GM19193 (cell line): ENCODE measurements at regions not wholly inside any gene's neighbourhood (a gene's known extent, or its start where the extent isn't known, plus 50 kb on each side); places are given as distances from the start of the nearest gene placed in this dataset.

ENCODE experiments used
- POLR2A ChIP-seq: IDR thresholded peaks from 4 replicates; pipeline ENCODE4 v1.6.1; 2011; ENCODE audit not compliant: insufficient read depth, insufficient read length; ENCODE audit errors: extremely low read depth

GRCh38 chr1:59143133-59143487 is 153.8 kb upstream of the FGGY start:
- TF ChIP-seq POLR2A, result no peak

GRCh38 chr1:59143811-59144210 is 153.1 kb upstream of the FGGY start:
- TF ChIP-seq POLR2A, result no peak

- TF ChIP-seq POLR2A, result no peak
Observed at GRCh38 chr1:59144959-59145358, 151.9 kb upstream of the FGGY start.

GRCh38 chr1:59146056-59146455 is 150.8 kb upstream of the FGGY start:
- no peak for TF ChIP-seq POLR2A

- TF ChIP-seq POLR2A, result peak; percentile 58
Observed at GRCh38 chr1:59146651-59147358, 150.1 kb upstream of the FGGY start.

- no peak for TF ChIP-seq POLR2A
Observed at GRCh38 chr1:59149435-59149834, 147.5 kb upstream of the FGGY start.

- TF ChIP-seq POLR2A, result no peak
Observed at GRCh38 chr1:59150577-59151386, 146.1 kb upstream of the FGGY start.

GRCh38 chr1:59151387-59151761 is 145.5 kb upstream of the FGGY start:
- no peak for TF ChIP-seq POLR2A

- no peak for TF ChIP-seq POLR2A
Observed at GRCh38 chr1:59151860-59152259, 145.0 kb upstream of the FGGY start.

- TF ChIP-seq POLR2A, result no peak
Observed at GRCh38 chr1:59152511-59152910, 144.4 kb upstream of the FGGY start.

GRCh38 chr1:59154401-59154800 is 142.5 kb upstream of the FGGY start:
- no peak for TF ChIP-seq POLR2A

- TF ChIP-seq POLR2A, result no peak
Observed at GRCh38 chr1:59155351-59155750, 141.5 kb upstream of the FGGY start.

- TF ChIP-seq POLR2A, result no peak
Observed at GRCh38 chr1:59156051-59156450, 140.8 kb upstream of the FGGY start.

- TF ChIP-seq POLR2A, result no peak
Observed at GRCh38 chr1:59156526-59157199, 140.2 kb upstream of the FGGY start.

- no peak for TF ChIP-seq POLR2A
Observed at GRCh38 chr1:59158321-59158720, 138.6 kb upstream of the FGGY start.
